ENCODE measurements at regions not wholly inside any gene's neighbourhood (a gene's known extent, or its start where the extent isn't known, plus 50 kb on each side); places are given as distances from the start of the nearest gene placed in this dataset.

DNA sequence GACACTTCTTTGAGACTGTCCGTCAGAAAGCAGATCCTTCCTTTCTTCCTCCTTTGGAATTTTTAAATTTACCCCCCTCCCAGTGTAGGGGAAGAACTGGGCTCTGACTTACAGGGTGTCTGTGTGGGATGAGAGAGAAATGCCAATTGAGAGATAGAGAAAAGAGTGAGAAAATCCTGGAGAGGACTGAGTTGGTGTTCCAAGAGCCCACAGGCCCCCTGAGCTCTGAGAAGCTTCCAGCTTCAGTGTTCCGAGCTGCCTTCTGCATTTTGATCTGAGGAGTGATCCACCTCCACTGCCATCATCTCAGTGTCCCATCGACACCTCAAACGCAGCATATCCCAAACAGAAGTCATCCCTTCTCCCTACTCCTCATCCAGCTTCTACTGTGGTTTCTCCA lies 70.7 kb upstream of the GRK3 start:
- TF ChIP-seq, protein P1, sequence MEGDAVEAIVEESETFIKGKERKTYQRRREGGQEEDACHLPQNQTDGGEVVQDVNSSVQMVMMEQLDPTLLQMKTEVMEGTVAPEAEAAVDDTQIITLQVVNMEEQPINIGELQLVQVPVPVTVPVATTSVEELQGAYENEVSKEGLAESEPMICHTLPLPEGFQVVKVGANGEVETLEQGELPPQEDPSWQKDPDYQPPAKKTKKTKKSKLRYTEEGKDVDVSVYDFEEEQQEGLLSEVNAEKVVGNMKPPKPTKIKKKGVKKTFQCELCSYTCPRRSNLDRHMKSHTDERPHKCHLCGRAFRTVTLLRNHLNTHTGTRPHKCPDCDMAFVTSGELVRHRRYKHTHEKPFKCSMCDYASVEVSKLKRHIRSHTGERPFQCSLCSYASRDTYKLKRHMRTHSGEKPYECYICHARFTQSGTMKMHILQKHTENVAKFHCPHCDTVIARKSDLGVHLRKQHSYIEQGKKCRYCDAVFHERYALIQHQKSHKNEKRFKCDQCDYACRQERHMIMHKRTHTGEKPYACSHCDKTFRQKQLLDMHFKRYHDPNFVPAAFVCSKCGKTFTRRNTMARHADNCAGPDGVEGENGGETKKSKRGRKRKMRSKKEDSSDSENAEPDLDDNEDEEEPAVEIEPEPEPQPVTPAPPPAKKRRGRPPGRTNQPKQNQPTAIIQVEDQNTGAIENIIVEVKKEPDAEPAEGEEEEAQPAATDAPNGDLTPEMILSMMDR (IDR thresholded peaks at IDR 0.05; ENCODE audit: low read depth, low read length, missing input control), result no peak
- TF ChIP-seq YY1 (IDR thresholded peaks at IDR 0.05), result no peak
